ENCODE measurements at regions not wholly inside any gene's neighbourhood (a gene's known extent, or its start where the extent isn't known, plus 50 kb on each side); places are given as distances from the start of the nearest gene placed in this dataset.
"Not testable (repeated sequence)": the region's sequence is repeated elsewhere in the genome, so short reads cannot be mapped to it uniquely, and the experiment has no call there.

GRCh38 chr7:152501506-152501905, 65.7 kb upstream of the KMT2C start:
- H2AFZ ChIP-seq (replicated peaks; ENCODE audit: low read length, poor library complexity) = no peak overlapping the region
- no peaks in the 10 kb centered on the region for H4K20me1 ChIP-seq (ENCODE audit: insufficient read depth, low read length)
- POLR2A ChIA-PET (ENCODE audit: unreplicated experiment) = no interaction called here
- no peak overlapping the region for H3K23ac ChIP-seq (ENCODE audit: low read depth, low read length)
- H3K56ac ChIP-seq (ENCODE audit: extremely low read depth, insufficient read depth, low read length) = no peak overlapping the region
- no peak overlapping the region for H4K91ac ChIP-seq (ENCODE audit: insufficient read depth, low read depth, low read length)
- no peaks in the 10 kb centered on the region for H3K27me3 ChIP-seq (ENCODE audit: control insufficient read depth, insufficient read depth, low read length)
- intact Hi-C loops (cut with micrococcal nuclease) (no loop called here), in situ Hi-C loops (cut with MboI; ENCODE audit: low sequenced_read_pairs) (no loop called here), dilution Hi-C loops (cut with HindIII; ENCODE audit: low sequenced_read_pairs, unreplicated experiment) (no loop called here)
- no peak overlapping the region for H2BK5ac ChIP-seq (ENCODE audit: low read depth, low read length, poor library complexity, severe bottlenecking)
- no peak overlapping the region for H2BK15ac ChIP-seq (ENCODE audit: low read depth, low read length)
- no peak overlapping the region for H3K9ac ChIP-seq (ENCODE audit: low read depth, low read length)
- no peak overlapping the region for H3K27ac ChIP-seq (ENCODE audit: insufficient read depth, low read length)
- ATAC-seq (ENCODE audit: low read depth) = no peak
- H2AK9ac ChIP-seq (replicated peaks; ENCODE audit: low read depth, low read length, poor library complexity) = no peak overlapping the region
- WGBS, 2 experiments (ENCODE audit: extremely low coverage in 2 of 2, insufficient read length in 1 of 2) = 100% methylated on average over 1 of the region's 3 CpGs; no CpG with 5 or more reads in 1 of the 2 experiments
- H3K36me3 ChIP-seq (ENCODE audit: control insufficient read depth, insufficient read depth, low read length) = no peaks in the 10 kb centered on the region
- no peak overlapping the region for H2BK20ac ChIP-seq (ENCODE audit: low read depth, low read length)
- no peak overlapping the region for H3K4ac ChIP-seq (ENCODE audit: low read depth, low read length)
- no peak overlapping the region for H3K4me2 ChIP-seq (ENCODE audit: low read depth, low read length)
- TF ChIP-seq FOS (IDR thresholded peaks at IDR 0.05; ENCODE audit: low read depth, low read length) = no peak
- TF ChIP-seq BHLHE40 (IDR thresholded peaks at IDR 0.05; ENCODE audit: low read depth, low read length) = no peak
- no peak for TF ChIP-seq CEBPB (IDR thresholded peaks at IDR 0.05; ENCODE audit: low read depth, low read length)
- TF ChIP-seq SMC3 (IDR thresholded peaks at IDR 0.05; ENCODE audit: low read depth, low read length) = no peak
- no peak overlapping the region for H4K8ac ChIP-seq (ENCODE audit: low read depth in 2 of 2, low read length in 2 of 2)
- no peaks in the 10 kb centered on the region for H3K9me1 ChIP-seq (ENCODE audit: insufficient read depth, low read length)
- no peak overlapping the region for H2AK5ac ChIP-seq (ENCODE audit: low read depth, low read length)
- no peak overlapping the region for H3K18ac ChIP-seq (ENCODE audit: low read depth, low read length)
- H3K79me1 ChIP-seq (ENCODE audit: low read depth in 1 of 2, low read length in 2 of 2) = no peaks in the 10 kb centered on the region
- no peak overlapping the region for H3K14ac ChIP-seq (replicated peaks; ENCODE audit: low read depth, low read length)
- no peaks in the 10 kb centered on the region for H3K9me3 ChIP-seq (ENCODE audit: control insufficient read depth, insufficient read depth, low read length)
- no peak overlapping the region for H3K4me3 ChIP-seq (ENCODE audit: insufficient read depth, low read depth, low read length)
- CTCF ChIA-PET = no interaction called here
- DNase-seq = no peak
- no peak overlapping the region for H4K5ac ChIP-seq (ENCODE audit: low read depth, low read length)
- H3K4me1 ChIP-seq (ENCODE audit: control insufficient read depth, insufficient read depth, low read length) = no peaks in the 10 kb centered on the region
- no peak overlapping the region for H2BK120ac ChIP-seq (ENCODE audit: low read depth, low read length)
- BruUV-seq (replicated peaks) = no TSS peak

- dilution Hi-C loops (cut with HindIII; ENCODE audit: low sequenced_read_pairs, unreplicated experiment); H3K4me2 ChIP-seq (ENCODE audit: low read depth, low read length); H4K8ac ChIP-seq (ENCODE audit: low read depth in 2 of 2, low read length in 2 of 2); H3K79me1 ChIP-seq (ENCODE audit: low read depth in 1 of 2, low read length in 2 of 2); H4K20me1 ChIP-seq (ENCODE audit: insufficient read depth, low read length); H4K91ac ChIP-seq (ENCODE audit: insufficient read depth, low read depth, low read length); H3K9me3 ChIP-seq (ENCODE audit: control insufficient read depth, insufficient read depth, low read length); H3K4me1 ChIP-seq (ENCODE audit: control insufficient read depth, insufficient read depth, low read length); H2AK9ac ChIP-seq (replicated peaks; ENCODE audit: low read depth, low read length, poor library complexity); POLR2A ChIA-PET (ENCODE audit: unreplicated experiment); BruUV-seq (replicated peaks); DNase-seq; H2AFZ ChIP-seq (replicated peaks; ENCODE audit: low read length, poor library complexity); ATAC-seq (ENCODE audit: low read depth); CTCF ChIA-PET; H3K27me3 ChIP-seq (ENCODE audit: control insufficient read depth, insufficient read depth, low read length); intact Hi-C loops (cut with micrococcal nuclease); H3K23ac ChIP-seq (ENCODE audit: low read depth, low read length); H2BK15ac ChIP-seq (ENCODE audit: low read depth, low read length); H3K18ac ChIP-seq (ENCODE audit: low read depth, low read length); H2BK5ac ChIP-seq (ENCODE audit: low read depth, low read length, poor library complexity, severe bottlenecking); H3K9me1 ChIP-seq (ENCODE audit: insufficient read depth, low read length); H4K5ac ChIP-seq (ENCODE audit: low read depth, low read length); H3K36me3 ChIP-seq (ENCODE audit: control insufficient read depth, insufficient read depth, low read length); H3K4ac ChIP-seq (ENCODE audit: low read depth, low read length); H3K4me3 ChIP-seq (ENCODE audit: insufficient read depth, low read depth, low read length); H3K27ac ChIP-seq (ENCODE audit: insufficient read depth, low read length); H3K9ac ChIP-seq (ENCODE audit: low read depth, low read length); in situ Hi-C loops (cut with MboI; ENCODE audit: low sequenced_read_pairs); H3K14ac ChIP-seq (replicated peaks; ENCODE audit: low read depth, low read length); H2AK5ac ChIP-seq (ENCODE audit: low read depth, low read length); H3K56ac ChIP-seq (ENCODE audit: extremely low read depth, insufficient read depth, low read length); H2BK20ac ChIP-seq (ENCODE audit: low read depth, low read length); H2BK120ac ChIP-seq (ENCODE audit: low read depth, low read length): not testable (repeated sequence)
- no CpG with 5 or more reads among the region's 2 CpGs for WGBS, 2 experiments (ENCODE audit: extremely low coverage in 2 of 2, insufficient read length in 1 of 2)
Observed at GRCh38 chr7:152499969-152500368, 64.2 kb upstream of the KMT2C start.
